SKM-1 treated with dmso at 0.1 percent for 144 hours (cell line): ENCODE measurements at regions not wholly inside any gene's neighbourhood (a gene's known extent, or its start where the extent isn't known, plus 50 kb on each side); places are given as distances from the start of the nearest gene placed in this dataset.

Experiments
- DNase-seq: peaks from one replicate; lab custom pipeline; 2025; ENCODE audit not compliant: unreplicated experiment; lab: John Stamatoyannopoulos, UW

GRCh38 chr11:70696564-70696963, 298.2 kb downstream of the CTTN start:
- no peak for DNase-seq

GRCh38 chr11:70697701-70698100, 299.4 kb downstream of the CTTN start:
- DNase-seq, result no peak

- DNase-seq, result no peak
Observed at GRCh38 chr11:70698871-70699270, 300.5 kb downstream of the CTTN start.

- no peak for DNase-seq
Observed at GRCh38 chr11:70699294-70700221, 301.2 kb downstream of the CTTN start.

GRCh38 chr11:70700453-70700852, 302.1 kb downstream of the CTTN start:
- DNase-seq, result no peak

- no peak for DNase-seq
Observed at GRCh38 chr11:70700871-70701270, 302.5 kb downstream of the CTTN start.

GRCh38 chr11:70702040-70702648, 303.8 kb downstream of the CTTN start:
- DNase-seq, result no peak

- DNase-seq, result no peak
Observed at GRCh38 chr11:70703141-70704064, 305.1 kb downstream of the CTTN start.

GRCh38 chr11:70705097-70705496, 306.8 kb downstream of the CTTN start:
- DNase-seq, result no peak

- DNase-seq, result no peak
Observed at GRCh38 chr11:70705930-70706329, 307.6 kb downstream of the CTTN start.

GRCh38 chr11:70707821-70708220, 309.5 kb downstream of the CTTN start:
- no peak for DNase-seq

- no peak for DNase-seq
Observed at GRCh38 chr11:70709596-70709995, 311.3 kb downstream of the CTTN start.

GRCh38 chr11:70710192-70710591, 311.9 kb downstream of the CTTN start:
- no peak for DNase-seq

- DNase-seq, result no peak
Observed at GRCh38 chr11:70710601-70711000, 312.3 kb downstream of the CTTN start.

- DNase-seq, result no peak
Observed at GRCh38 chr11:70711095-70711910, 313.0 kb downstream of the CTTN start.

- no peak for DNase-seq
Observed at GRCh38 chr11:70711911-70712185, 313.5 kb downstream of the CTTN start.

GRCh38 chr11:70712471-70712870, 314.1 kb downstream of the CTTN start:
- DNase-seq, result no peak

- DNase-seq, result no peak
Observed at GRCh38 chr11:70713086-70713835, 314.9 kb downstream of the CTTN start.

GRCh38 chr11:70713988-70714665, 315.8 kb downstream of the CTTN start:
- no peak for DNase-seq
